OCI-LY3 (cell line): ENCODE measurements at regions not wholly inside any gene's neighbourhood (a gene's known extent, or its start where the extent isn't known, plus 50 kb on each side); places are given as distances from the start of the nearest gene placed in this dataset.

Experiments used
- CTCF ChIP-seq: fragments of 200-600, 300-600 bp; sonication (generic); IDR thresholded peaks from 2 replicates; pipeline ENCODE4 v1.5.1; 2014; ENCODE audit warnings: antibody characterized with exemption, low read length, low read depth
- EZH2phosphoT487 ChIP-seq: fragments of 200-600 bp; shearing (Covaris generic); IDR thresholded peaks from 2 replicates; pipeline ENCODE4 v1.6.1; 2018; ENCODE audit warnings: antibody characterized with exemption, mixed run types, low read depth

- TF ChIP-seq CTCF (no peak), EZH2phosphoT487 (no peak)
Observed at GRCh38 chr1:25110485-25110884, 121.8 kb downstream of the SYF2 start.
